ENCODE measurements at regions not wholly inside any gene's neighbourhood (a gene's known extent, or its start where the extent isn't known, plus 50 kb on each side); places are given as distances from the start of the nearest gene placed in this dataset.

- no peak for TF ChIP-seq CTCF (IDR thresholded peaks at IDR 0.05; ENCODE audit: low read depth, low read length, missing input control)
- TF ChIP-seq SP1 (IDR thresholded peaks at IDR 0.05): no peak
- TF ChIP-seq ATF3 (IDR thresholded peaks at IDR 0.05): no peak
Measured at GRCh38 chr1:29749024-29749945, 513.0 kb downstream of the PTPRU start.
